Lower leg skin (tissue), 4 donors: ENCODE measurements at regions not wholly inside any gene's neighbourhood (a gene's known extent, or its start where the extent isn't known, plus 50 kb on each side); places are given as distances from the start of the nearest gene placed in this dataset.

Source experiments
- DNase-seq, 2 donors: peaks; one replicate each; pipeline ENCODE4 v3.0.0-alpha.2; 2019; ENCODE audit warnings: low spot score in 2 of 2
- H3K4me3 ChIP-seq: fragments of 200-600 bp; sonication (generic); 2 replicates; pipeline ENCODE4 v1.5.1; 2017; ENCODE audit warnings: mild to moderate bottlenecking, low read depth; ENCODE audit not compliant: poor library complexity, severe bottlenecking
- POLR2A ChIP-seq, 2 donors: fragments of 450-650 bp; IDR thresholded peaks; one replicate each; pipeline ENCODE4 v1.6.1; 2016 to 2017; ENCODE audit warnings: antibody characterized with exemption in 2 of 2, mild to moderate bottlenecking in 1 of 2, moderate library complexity in 1 of 2
- WGBS, 2 donors: methylation state at CpG; one replicate each; pipeline ENCODE4 v1.1.5; 2018; 5-methylcytosine and 5-hydroxymethylcytosine counted together
- intact Hi-C: fragments of 100-400 bp; cut with DNase I; formaldehyde crosslinking; loops from one replicate; pipeline ENCODE4 v1.15.0; 2023; ENCODE audit warnings: low total_unique reads
- TF ChIP-seq, protein P1 (sequence below), 3 donors: fragments of 450-650 bp; IDR thresholded peaks; one replicate each; pipeline ENCODE4 v1.5.1; 2016; ENCODE audit warnings: antibody characterized with exemption in 3 of 3, mild to moderate bottlenecking in 3 of 3, moderate library complexity in 2 of 3

DNA sequence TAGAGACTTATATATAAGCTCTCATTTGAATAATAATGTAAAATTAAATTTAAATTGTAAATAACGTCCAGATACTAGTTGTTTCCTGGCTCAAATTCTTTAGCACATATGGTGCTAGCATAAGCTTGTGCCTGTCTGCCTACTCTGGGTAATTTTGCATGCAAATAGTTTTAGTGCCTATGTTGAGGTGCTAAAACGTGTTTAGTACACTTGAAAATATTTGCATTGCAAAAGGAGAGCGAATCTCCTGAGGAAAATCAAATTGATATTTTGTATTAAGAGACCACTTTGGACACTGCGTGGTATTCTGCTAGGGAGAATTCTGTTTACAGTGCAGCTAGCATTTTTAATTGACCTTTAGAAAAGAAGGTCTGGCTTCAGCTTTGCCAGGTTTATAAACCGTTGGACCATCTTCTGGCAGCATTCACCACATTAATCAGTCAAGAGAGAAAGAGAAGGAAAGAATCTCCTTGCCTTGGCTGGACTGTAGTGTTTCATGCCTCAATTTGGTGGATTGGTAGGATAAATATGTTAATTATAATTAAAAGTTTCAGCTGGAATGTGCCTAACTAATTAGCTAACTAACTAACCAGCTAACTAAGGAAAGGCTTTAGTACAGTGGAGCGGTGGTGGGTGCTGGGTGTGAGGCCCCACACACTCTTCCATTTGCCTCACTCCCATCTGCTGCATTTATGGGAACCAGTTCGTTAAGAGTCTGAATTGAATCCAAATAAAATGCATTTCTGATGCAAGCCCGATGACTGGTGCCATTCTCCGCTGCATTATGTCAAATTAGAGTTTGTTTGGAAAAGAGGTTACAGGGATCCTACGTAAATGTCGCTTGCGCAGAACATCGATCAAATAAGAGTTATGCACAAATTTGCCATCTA, 150.1 kb upstream of the MPDZ start:
- intact Hi-C loops = loop anchor here (5.0 kb wide), 1 partner anchor 923 kb away; no protein-coding TSS in a partner anchor
- TF ChIP-seq, protein P1, sequence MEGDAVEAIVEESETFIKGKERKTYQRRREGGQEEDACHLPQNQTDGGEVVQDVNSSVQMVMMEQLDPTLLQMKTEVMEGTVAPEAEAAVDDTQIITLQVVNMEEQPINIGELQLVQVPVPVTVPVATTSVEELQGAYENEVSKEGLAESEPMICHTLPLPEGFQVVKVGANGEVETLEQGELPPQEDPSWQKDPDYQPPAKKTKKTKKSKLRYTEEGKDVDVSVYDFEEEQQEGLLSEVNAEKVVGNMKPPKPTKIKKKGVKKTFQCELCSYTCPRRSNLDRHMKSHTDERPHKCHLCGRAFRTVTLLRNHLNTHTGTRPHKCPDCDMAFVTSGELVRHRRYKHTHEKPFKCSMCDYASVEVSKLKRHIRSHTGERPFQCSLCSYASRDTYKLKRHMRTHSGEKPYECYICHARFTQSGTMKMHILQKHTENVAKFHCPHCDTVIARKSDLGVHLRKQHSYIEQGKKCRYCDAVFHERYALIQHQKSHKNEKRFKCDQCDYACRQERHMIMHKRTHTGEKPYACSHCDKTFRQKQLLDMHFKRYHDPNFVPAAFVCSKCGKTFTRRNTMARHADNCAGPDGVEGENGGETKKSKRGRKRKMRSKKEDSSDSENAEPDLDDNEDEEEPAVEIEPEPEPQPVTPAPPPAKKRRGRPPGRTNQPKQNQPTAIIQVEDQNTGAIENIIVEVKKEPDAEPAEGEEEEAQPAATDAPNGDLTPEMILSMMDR (IDR thresholded peaks at IDR 0.05) = no peak
- no peak for TF ChIP-seq POLR2A (IDR thresholded peaks at IDR 0.05)
- 68% methylated on average over 13 of the region's 13 CpGs for WGBS, 2 donors
- no peak for DNase-seq
- no peak overlapping the region for H3K4me3 ChIP-seq

DNA sequence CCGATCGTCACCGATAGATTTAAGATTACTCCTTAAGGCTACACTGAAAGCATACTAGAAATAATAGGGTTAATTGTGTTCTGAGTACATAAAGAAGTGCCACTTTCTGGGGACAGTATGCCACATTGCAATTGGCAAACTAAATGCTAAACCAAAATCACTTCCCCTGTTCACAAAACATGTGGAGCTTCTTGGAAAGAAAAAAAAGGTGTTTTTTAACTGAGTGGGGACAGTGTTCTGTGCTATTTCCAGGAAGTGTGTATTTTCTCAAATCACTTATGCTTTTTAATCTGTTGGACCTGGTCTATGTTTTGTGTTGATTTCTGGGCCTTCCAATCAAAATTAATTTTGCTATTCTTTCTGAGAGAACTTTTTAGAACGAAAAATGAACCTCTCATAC, 149.3 kb upstream of the MPDZ start:
- TF ChIP-seq POLR2A (IDR thresholded peaks at IDR 0.05) = no peak
- TF ChIP-seq, protein P1 (IDR thresholded peaks at IDR 0.05) = no peak
- WGBS, 2 donors = 51 to 55% methylated on average over 4 of the region's 4 CpGs
- no peak for DNase-seq
- no peak overlapping the region for H3K4me3 ChIP-seq
- intact Hi-C loops = loop anchor here (5.0 kb wide), 1 partner anchor 924 kb away; no protein-coding TSS in a partner anchor

DNA sequence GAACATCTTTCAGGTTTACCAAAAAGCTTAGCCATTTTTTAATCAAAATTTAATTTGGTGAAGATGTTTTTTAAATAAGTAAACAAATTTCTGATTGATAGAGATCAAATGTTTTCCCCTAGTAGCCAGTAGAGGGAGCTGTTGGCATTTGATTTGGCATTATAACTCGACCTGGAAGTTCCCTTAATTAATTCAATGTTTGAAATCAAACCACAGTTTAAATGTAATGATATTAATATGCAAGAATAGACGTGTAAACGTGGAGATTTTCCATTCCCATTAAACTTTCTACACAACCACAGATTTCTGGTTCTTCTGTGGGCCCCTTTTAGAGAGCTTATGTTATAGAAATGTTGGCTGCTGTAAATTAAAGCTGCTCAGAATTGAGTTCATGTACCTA, 148.1 kb upstream of the MPDZ start:
- intact Hi-C loops = loop anchor here (5.0 kb wide), 1 partner anchor 925 kb away; no protein-coding TSS in a partner anchor
- TF ChIP-seq, protein P1 (IDR thresholded peaks at IDR 0.05) = peak in 1 of 3 donors; percentile 16
- no peak for TF ChIP-seq POLR2A (IDR thresholded peaks at IDR 0.05)
- WGBS, 2 donors = 0 to 1% methylated on average over 3 of the region's 3 CpGs
- H3K4me3 ChIP-seq = no peak overlapping the region
- no peak for DNase-seq

DNA sequence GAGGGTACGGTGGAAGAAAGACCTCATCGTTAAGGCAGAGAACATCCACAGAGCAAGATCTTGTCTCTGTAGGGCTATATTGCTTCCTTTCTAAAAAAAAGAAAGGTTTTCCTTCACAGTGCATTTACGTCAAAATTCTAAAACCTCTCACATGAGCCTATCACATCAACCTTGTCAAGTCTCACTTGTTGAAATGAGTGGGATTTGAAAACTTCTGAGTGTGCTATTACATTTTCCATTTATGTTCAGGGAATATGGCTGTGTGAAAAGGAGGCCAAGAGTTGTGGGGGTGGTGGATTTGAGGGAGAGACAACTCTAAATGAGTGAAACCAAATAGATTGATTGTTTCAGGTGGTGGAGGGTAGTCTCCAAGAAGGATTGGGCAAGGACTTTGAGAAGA, 147.1 kb upstream of the MPDZ start:
- 86 to 87% methylated on average over 3 of the region's 3 CpGs for WGBS, 2 donors
- no peak for TF ChIP-seq POLR2A (IDR thresholded peaks at IDR 0.05)
- TF ChIP-seq, protein P1 (IDR thresholded peaks at IDR 0.05) = no peak
- intact Hi-C loops = loop anchor here (5.0 kb wide), 1 partner anchor 926 kb away; no protein-coding TSS in a partner anchor
- no peak overlapping the region for H3K4me3 ChIP-seq
- DNase-seq = no peak

DNA sequence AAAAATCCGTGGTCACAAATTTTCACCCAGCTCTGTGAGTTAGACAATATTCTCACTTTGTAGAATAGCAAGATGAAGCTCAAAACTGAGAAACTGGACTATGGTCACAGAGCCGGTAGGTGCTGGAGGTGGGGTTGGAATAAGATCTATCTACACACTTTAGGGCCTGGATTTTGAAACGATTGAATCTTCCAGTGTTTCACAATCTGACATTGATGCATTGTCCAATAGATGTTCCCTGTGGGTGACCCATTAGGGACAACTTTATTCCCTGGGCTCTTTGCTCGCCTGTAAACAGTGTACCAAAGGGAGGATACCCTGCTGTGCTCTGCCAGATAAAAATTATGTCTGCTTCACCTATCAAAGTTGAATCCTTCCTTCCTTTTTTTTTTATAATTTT, 145.4 kb upstream of the MPDZ start:
- H3K4me3 ChIP-seq = no peak overlapping the region
- no peak for DNase-seq
- 73 to 74% methylated on average over 4 of the region's 4 CpGs for WGBS, 2 donors
- TF ChIP-seq, protein P1 (IDR thresholded peaks at IDR 0.05) = no peak
- TF ChIP-seq POLR2A (IDR thresholded peaks at IDR 0.05) = no peak
- intact Hi-C loops = loop anchor here (5.0 kb wide), 1 partner anchor 927 kb away; no protein-coding TSS in a partner anchor
